HEK293T (cell line): ENCODE measurements at regions not wholly inside any gene's neighbourhood (a gene's known extent, or its start where the extent isn't known, plus 50 kb on each side); places are given as distances from the start of the nearest gene placed in this dataset.

Experiments used
- BHLHE40 ChIP-seq: fragments of 450-650 bp; IDR thresholded peaks from 2 replicates; pipeline ENCODE4 v1.6.1; 2016; ENCODE audit warnings: mild to moderate bottlenecking, moderate library complexity, borderline replicate concordance
- FOXA1 ChIP-seq: fragments of 450-650 bp; IDR thresholded peaks from 2 replicates; pipeline ENCODE4 v1.6.1; 2016; ENCODE audit warnings: mild to moderate bottlenecking
- FOXM1 ChIP-seq: fragments of 450-650 bp; IDR thresholded peaks from 2 replicates; pipeline ENCODE4 v1.6.1; 2017; ENCODE audit warnings: mild to moderate bottlenecking, borderline replicate concordance
- PKNOX1 ChIP-seq: fragments of 450-650 bp; IDR thresholded peaks from 2 replicates; pipeline ENCODE4 v1.6.1; 2016

DNA sequence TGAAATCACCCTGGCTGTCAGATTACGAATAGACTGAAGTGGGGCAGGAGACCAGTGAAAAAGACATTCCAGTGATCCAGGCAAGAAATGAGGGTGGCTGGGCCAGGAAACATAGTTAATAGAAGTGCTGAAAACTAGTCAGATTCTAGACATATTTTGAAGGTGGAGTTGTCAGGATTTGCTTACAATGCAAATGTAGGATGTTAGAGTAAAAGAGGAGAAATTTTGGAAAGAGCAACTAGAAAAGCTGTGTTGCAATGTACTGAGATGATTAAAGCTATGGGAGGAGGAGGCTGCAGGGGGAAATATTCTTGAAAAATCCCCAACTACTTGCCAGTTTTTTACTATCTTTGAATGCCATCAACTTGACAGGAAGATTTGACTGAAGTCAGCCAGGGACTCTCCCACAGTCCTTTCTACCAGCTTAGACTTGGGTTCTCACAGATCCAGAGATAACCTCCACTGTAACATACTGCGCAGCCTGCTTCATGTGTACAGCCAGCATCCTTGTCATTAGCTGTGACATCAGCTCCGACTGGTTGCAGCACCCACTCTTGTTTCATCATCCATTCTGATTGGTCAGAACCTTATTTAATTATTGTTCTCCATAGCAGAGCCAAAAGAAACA, 109.7 kb downstream of the TSEN15 start:
- TF ChIP-seq BHLHE40 (no peak), FOXA1 (no peak), PKNOX1 (no peak), FOXM1 (no peak)
